Osteoblast (primary cell): ENCODE measurements at regions not wholly inside any gene's neighbourhood (a gene's known extent, or its start where the extent isn't known, plus 50 kb on each side); places are given as distances from the start of the nearest gene placed in this dataset.

ENCODE experiments used
- DNase-seq: peaks from one replicate; pipeline ENCODE4 v3.0.0; 2011; ENCODE audit warnings: low spot score, mixed read lengths; ENCODE audit not compliant: insufficient read length; ENCODE audit errors: missing footprints
- H2AFZ ChIP-seq: 2 replicates; pipeline ENCODE4 v1.6.0; 2011; ENCODE audit warnings: mild to moderate bottlenecking, low read length
- H3K27ac ChIP-seq: 2 replicates; pipeline ENCODE4 v1.5.1; 2011; ENCODE audit warnings: mild to moderate bottlenecking, low read depth, low read length, moderate library complexity
- H3K27me3 ChIP-seq: 2 replicates; pipeline ENCODE4 v1.6.0; 2012; ENCODE audit warnings: mild to moderate bottlenecking, control low read depth, inconsistent platforms, low read length, moderate library complexity; ENCODE audit not compliant: insufficient read depth
- H3K36me3 ChIP-seq: 2 replicates; pipeline ENCODE4 v1.5.1; 2011; ENCODE audit warnings: mild to moderate bottlenecking, low read length, control low read depth, moderate library complexity; ENCODE audit not compliant: insufficient read depth
- H3K4me1 ChIP-seq: 2 replicates; pipeline ENCODE4 v1.5.1; 2011; ENCODE audit warnings: mild to moderate bottlenecking, low read length, control low read depth, moderate library complexity; ENCODE audit not compliant: insufficient read depth
- H3K4me2 ChIP-seq: 2 replicates; pipeline ENCODE4 v1.6.0; 2011; ENCODE audit warnings: mild to moderate bottlenecking, low read length; ENCODE audit not compliant: insufficient read depth
- H3K4me3 ChIP-seq: fragments of 200-600 bp; sonication (generic); 3 replicates; pipeline ENCODE4 v1.5.1; 2012; ENCODE audit warnings: mild to moderate bottlenecking, low read length, inconsistent platforms; ENCODE audit not compliant: insufficient read depth
- H3K79me2 ChIP-seq: 2 replicates; pipeline ENCODE4 v1.6.0; 2012; ENCODE audit warnings: mild to moderate bottlenecking, low read length, control low read depth, inconsistent platforms; ENCODE audit not compliant: insufficient read depth
- H3K9me3 ChIP-seq: 2 replicates; pipeline ENCODE4 v1.5.1; 2011; ENCODE audit warnings: low read depth, low read length, control low read depth
- H4K20me1 ChIP-seq: 2 replicates; pipeline ENCODE4 v1.6.0; 2012; ENCODE audit warnings: mild to moderate bottlenecking, low read length, control low read depth; ENCODE audit not compliant: insufficient read depth
- TF ChIP-seq, protein P1 (sequence below): IDR thresholded peaks from 2 replicates; pipeline ENCODE4 v1.5.1; 2011; ENCODE audit warnings: mild to moderate bottlenecking, low read depth, low read length, moderate library complexity; ENCODE audit errors: extremely low read depth

DNA sequence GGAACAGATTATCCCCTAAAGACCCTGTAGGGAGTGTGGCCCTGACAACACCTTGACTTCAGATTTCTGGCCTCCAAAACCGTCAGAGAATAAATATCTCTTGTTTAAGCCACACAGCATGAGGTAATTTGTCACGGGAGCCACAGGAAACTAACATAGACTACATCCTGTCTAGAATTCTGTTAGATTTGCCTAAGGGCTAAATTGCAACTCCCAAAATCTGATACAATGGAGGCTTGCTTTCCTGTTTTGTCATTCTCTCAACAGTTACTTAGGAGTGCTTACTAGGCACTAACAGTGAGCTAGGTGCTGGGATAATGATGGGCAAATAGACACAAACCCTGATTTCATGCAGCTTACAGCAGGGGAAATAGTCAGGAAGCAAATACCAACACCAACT is 141.6 kb downstream of the MIS18A start:
- H3K4me1 ChIP-seq = no peaks in the 10 kb centered on the region
- H3K4me3 ChIP-seq = no peak overlapping the region
- H3K4me2 ChIP-seq = no peak overlapping the region
- H3K79me2 ChIP-seq = no peaks in the 10 kb centered on the region
- no peaks in the 10 kb centered on the region for H3K27me3 ChIP-seq
- no peaks in the 10 kb centered on the region for H4K20me1 ChIP-seq
- H3K27ac ChIP-seq = no peak overlapping the region
- no peaks in the 10 kb centered on the region for H3K9me3 ChIP-seq
- no peaks in the 10 kb centered on the region for H3K36me3 ChIP-seq
- H2AFZ ChIP-seq = no peak overlapping the region
- TF ChIP-seq, protein P1, sequence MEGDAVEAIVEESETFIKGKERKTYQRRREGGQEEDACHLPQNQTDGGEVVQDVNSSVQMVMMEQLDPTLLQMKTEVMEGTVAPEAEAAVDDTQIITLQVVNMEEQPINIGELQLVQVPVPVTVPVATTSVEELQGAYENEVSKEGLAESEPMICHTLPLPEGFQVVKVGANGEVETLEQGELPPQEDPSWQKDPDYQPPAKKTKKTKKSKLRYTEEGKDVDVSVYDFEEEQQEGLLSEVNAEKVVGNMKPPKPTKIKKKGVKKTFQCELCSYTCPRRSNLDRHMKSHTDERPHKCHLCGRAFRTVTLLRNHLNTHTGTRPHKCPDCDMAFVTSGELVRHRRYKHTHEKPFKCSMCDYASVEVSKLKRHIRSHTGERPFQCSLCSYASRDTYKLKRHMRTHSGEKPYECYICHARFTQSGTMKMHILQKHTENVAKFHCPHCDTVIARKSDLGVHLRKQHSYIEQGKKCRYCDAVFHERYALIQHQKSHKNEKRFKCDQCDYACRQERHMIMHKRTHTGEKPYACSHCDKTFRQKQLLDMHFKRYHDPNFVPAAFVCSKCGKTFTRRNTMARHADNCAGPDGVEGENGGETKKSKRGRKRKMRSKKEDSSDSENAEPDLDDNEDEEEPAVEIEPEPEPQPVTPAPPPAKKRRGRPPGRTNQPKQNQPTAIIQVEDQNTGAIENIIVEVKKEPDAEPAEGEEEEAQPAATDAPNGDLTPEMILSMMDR = no peak
- DNase-seq = no peak

DNA sequence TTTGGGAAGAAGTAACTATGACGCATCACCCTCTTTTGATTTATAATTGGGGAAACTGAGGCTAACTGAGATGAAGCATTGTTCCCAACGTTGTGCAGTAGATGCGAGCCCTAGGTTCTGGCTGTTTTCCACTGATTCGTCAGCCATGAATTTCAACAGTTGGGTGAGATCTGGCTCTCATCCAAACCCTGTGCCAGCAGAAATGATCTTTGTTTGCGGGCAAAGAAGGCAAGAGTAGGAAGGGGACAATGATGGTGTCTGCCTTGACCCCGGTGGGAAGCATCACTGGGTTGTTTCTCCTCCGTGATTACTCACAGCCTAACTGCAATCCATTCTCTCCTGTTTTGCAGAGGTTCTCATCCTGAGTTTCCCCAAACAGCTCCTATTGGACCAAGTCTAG is 142.3 kb downstream of the MIS18A start:
- no peak overlapping the region for H3K27ac ChIP-seq

GRCh38 chr21:32135401-32136363 is 143.2 kb downstream of the MIS18A start:
- DNase-seq = peak; percentile 30
- Histone ChIP-seq H2AFZ (no peak overlapping the region), H3K27ac (no peak overlapping the region)

More for the DNA sequence above, 142.3 kb downstream of the MIS18A start:
- Histone ChIP-seq H3K9me3 (no peaks in the 10 kb centered on the region), H4K20me1 (no peaks in the 10 kb centered on the region), H3K4me2 (no peak overlapping the region), H3K79me2 (no peaks in the 10 kb centered on the region), H2AFZ (no peak overlapping the region), H3K4me1 (no peaks in the 10 kb centered on the region), H3K27me3 (no peaks in the 10 kb centered on the region), H3K4me3 (no peak overlapping the region), H3K36me3 (no peaks in the 10 kb centered on the region)
- DNase-seq = no peak
- TF ChIP-seq, protein P1 = no peak

More at GRCh38 chr21:32135401-32136363, 143.2 kb downstream of the MIS18A start:
- Histone ChIP-seq H3K36me3 (no peaks in the 10 kb centered on the region), H3K27me3 (no peaks in the 10 kb centered on the region), H3K9me3 (no peaks in the 10 kb centered on the region), H4K20me1 (no peaks in the 10 kb centered on the region), H3K79me2 (no peaks in the 10 kb centered on the region), H3K4me1 (no peaks in the 10 kb centered on the region), H3K4me3 (peak overlapping the region; percentile 35), H3K4me2 (peak overlapping the region; percentile 39)
- TF ChIP-seq, protein P1 = no peak
